HepG2 (cell line): ENCODE measurements at regions not wholly inside any gene's neighbourhood (a gene's known extent, or its start where the extent isn't known, plus 50 kb on each side); places are given as distances from the start of the nearest gene placed in this dataset.

ENCODE experiments used
- CTCF ChIP-seq: sonication (generic); formaldehyde crosslinking; IDR thresholded peaks from 2 replicates; pipeline ENCODE4 v1.5.0; 2020; ENCODE audit warnings: mild to moderate bottlenecking, missing genetic modification reagents, moderate library complexity
- HMG20B ChIP-seq: conservative IDR thresholded peaks from 2 replicates; pipeline ENCODE4 v1.6.1; 2016; ENCODE audit warnings: missing genetic modification reagents, missing compliant biosample characterization
- PRDM15 ChIP-seq: sonication (generic); formaldehyde crosslinking; IDR thresholded peaks from 2 replicates; pipeline ENCODE4 v1.4.0; 2020; ENCODE audit warnings: missing genetic modification reagents
- SMARCC2 ChIP-seq: fragments of 450-650 bp; IDR thresholded peaks from 2 replicates; pipeline ENCODE4 v1.6.1; 2017; ENCODE audit warnings: antibody characterized with exemption, mild to moderate bottlenecking
- XBP1 ChIP-seq: sonication (generic); formaldehyde crosslinking; IDR thresholded peaks from 2 replicates; pipeline ENCODE4 v1.5.0; 2020; ENCODE audit warnings: missing genetic modification reagents
- ZNF296 ChIP-seq: sonication (generic); formaldehyde crosslinking; conservative IDR thresholded peaks from 2 replicates; pipeline ENCODE4 v1.5.0; 2020; ENCODE audit warnings: mild to moderate bottlenecking, missing genetic modification reagents

- TF ChIP-seq PRDM15 (no peak), CTCF (CRISPR knock-in tag) (no peak), ZNF296 (no peak), XBP1 (CRISPR knock-in tag) (no peak), HMG20B (CRISPR knock-in tag) (no peak), SMARCC2 (no peak)
Measured at GRCh38 chr13:110044551-110045111, 258.2 kb upstream of the IRS2 start.
